A549 (cell line): ENCODE measurements at regions not wholly inside any gene's neighbourhood (a gene's known extent, or its start where the extent isn't known, plus 50 kb on each side); places are given as distances from the start of the nearest gene placed in this dataset.

Experiments
- ATAC-seq, 2 experiments: fragments of 200-7000 bp in 1 of 2; fragments of >200 bp in 1 of 2; cut with Nextera tagmentation in 1 of 2; cut with Tn5 transposase in 1 of 2; 3 replicates each; pipeline versions ENCODE4 v1.8.0 to v1.9.1; 2018 to 2020; ENCODE audit warnings: mild to moderate bottlenecking in 1 of 2, moderate library complexity in 1 of 2
- CTCF ChIA-PET: fragments of 300-600 bp; sonication (Branson Sonifier 250); formaldehyde crosslinking; extraction: SDS; loops from one replicate; lab custom pipeline; 2021; ENCODE audit warnings: antibody characterized with exemption, inconsistent platforms; lab: Yijun Ruan, JAX
- POLR2A ChIA-PET: fragments of 350-600 bp; formaldehyde crosslinking; extraction: SDS; loops from one replicate; lab custom pipeline; 2021; ENCODE audit warnings: antibody characterized with exemption, inconsistent platforms; lab: Yijun Ruan, JAX
- DNase-seq, 2 experiments: peaks; one replicate each; pipeline versions ENCODE4 v3.0.0 to v3.0.0-alpha.2; 2011 to 2016; ENCODE audit warnings: low read depth in 1 of 2, low spot score in 1 of 2
- FAIRE-seq: peaks from 2 replicates; lab custom pipeline; 2011; peaks lifted over from hg19 to GRCh38; lab: Jason Lieb, UNC
- H3K27ac ChIP-seq, 2 experiments: fragments of >200 bp; sonication (Bioruptor Twin); formaldehyde crosslinking; 3 replicates each; pipeline ENCODE4 v1.5.1; 2016 to 2017
- H3K4me1 ChIP-seq: fragments of >200 bp; sonication (Bioruptor Twin); formaldehyde crosslinking; 3 replicates; pipeline ENCODE4 v1.6.1; 2016
- H3K4me2 ChIP-seq: fragments of >200 bp; sonication (Bioruptor Twin); formaldehyde crosslinking; 3 replicates; pipeline ENCODE4 v1.6.1; 2016
- H3K4me3 ChIP-seq: fragments of >200 bp; sonication (Bioruptor Twin); formaldehyde crosslinking; 3 replicates; pipeline ENCODE4 v1.5.1; 2016
- H3K9me3 ChIP-seq: fragments of >200 bp; sonication (Bioruptor Twin); formaldehyde crosslinking; 3 replicates; pipeline ENCODE4 v1.6.1; 2016
- BHLHE40 ChIP-seq: IDR thresholded peaks from 2 replicates; pipeline ENCODE4 v1.6.1; 2012; ENCODE audit warnings: low read depth, low read length, inconsistent platforms
- CBX2 ChIP-seq: fragments of 200-600 bp; sonication (generic); IDR thresholded peaks from 2 replicates; pipeline ENCODE4 v1.6.1; 2016; ENCODE audit warnings: low read depth, mild to moderate bottlenecking, borderline replicate concordance
- CBX8 ChIP-seq: fragments of 200-600 bp; sonication (generic); IDR thresholded peaks from 2 replicates; pipeline ENCODE4 v1.6.1; 2016
- CHD4 ChIP-seq: fragments of 200-600 bp; sonication (generic); IDR thresholded peaks from 2 replicates; pipeline ENCODE4 v1.6.1; 2016; ENCODE audit warnings: antibody characterized with exemption, mild to moderate bottlenecking, borderline replicate concordance
- EHMT2 ChIP-seq: fragments of 200-600 bp; sonication (generic); IDR thresholded peaks from 2 replicates; pipeline ENCODE4 v1.6.1; 2016; ENCODE audit warnings: antibody characterized with exemption, low read depth, mild to moderate bottlenecking, moderate library complexity
- ESRRA ChIP-seq: fragments of 150-350 bp; IDR thresholded peaks from 2 replicates; pipeline ENCODE4 v1.6.1; 2014; ENCODE audit warnings: mild to moderate bottlenecking, low read length, borderline replicate concordance
- FOXS1 ChIP-seq: fragments of 250-450 bp; sonication (Bioruptor Pico); IDR thresholded peaks from 2 replicates; pipeline ENCODE4 v1.5.0; 2020; ENCODE audit warnings: mild to moderate bottlenecking, moderate library complexity
- GATA3 ChIP-seq: IDR thresholded peaks from 2 replicates; pipeline ENCODE4 v1.6.1; 2012; ENCODE audit warnings: borderline replicate concordance
- MAZ ChIP-seq: fragments of 150-350 bp; IDR thresholded peaks from 2 replicates; pipeline ENCODE4 v1.6.1; 2014; ENCODE audit warnings: antibody characterized with exemption, low read depth, low read length, borderline replicate concordance
- NPAS2 ChIP-seq: fragments of 250-450 bp; sonication (Bioruptor Pico); IDR thresholded peaks from 2 replicates; pipeline ENCODE4 v1.8.0; 2022; ENCODE audit warnings: mild to moderate bottlenecking, moderate library complexity, borderline replicate concordance
- POLR2AphosphoS2 ChIP-seq: conservative IDR thresholded peaks from 2 replicates; pipeline ENCODE4 v1.6.1; 2012; ENCODE audit warnings: low read length, improper control_type of control experiment, inconsistent platforms
- RARB ChIP-seq: fragments of 250-450 bp; sonication (Bioruptor Pico); IDR thresholded peaks from 2 replicates; pipeline ENCODE4 v1.8.0; 2021; ENCODE audit warnings: mild to moderate bottlenecking, moderate library complexity
- WGBS: methylation state at CpG from one replicate; pipeline ENCODE4 v1.1.6; 2017; ENCODE audit errors: missing lambda C conversion rate; 5-methylcytosine and 5-hydroxymethylcytosine counted together
- TF ChIP-seq, protein P1 (sequence below): fragments of 200-600 bp; sonication (generic); IDR thresholded peaks from 2 replicates; pipeline ENCODE4 v1.6.1; 2016; ENCODE audit warnings: antibody characterized with exemption, mild to moderate bottlenecking, moderate library complexity
- TF ChIP-seq, protein P2 (sequence below): IDR thresholded peaks from 2 replicates; pipeline ENCODE4 v1.6.1; 2012; ENCODE audit warnings: low read depth, borderline replicate concordance

DNA sequence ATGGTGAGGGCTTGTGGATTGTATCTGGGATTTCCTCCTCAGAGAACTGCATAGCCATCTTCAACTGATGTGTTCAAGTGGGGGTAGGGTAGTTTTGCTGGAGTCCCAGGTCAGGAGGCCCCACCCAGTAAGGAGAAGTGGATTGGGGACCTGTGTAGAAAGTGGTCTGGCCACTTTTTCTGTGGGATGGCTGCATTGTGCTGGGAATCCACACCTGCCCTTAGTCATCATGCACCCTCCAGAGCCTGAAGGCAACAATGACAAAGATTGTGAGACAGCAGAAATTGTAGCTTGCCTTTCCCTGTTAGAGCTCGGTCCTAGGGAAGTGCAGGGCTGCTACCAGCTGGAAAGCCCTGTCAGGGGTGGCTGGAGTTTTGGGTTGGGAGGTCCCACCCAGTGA lies 255.4 kb downstream of the NDFIP2 start:
- DNase-seq (no peak), FAIRE-seq (no peak), ATAC-seq (no peak)
- ChIA-PET CTCF (no interaction called here), POLR2A (no interaction called here)
- Histone ChIP-seq H3K9me3 (no peaks in the 10 kb centered on the region), H3K4me3 (no peak overlapping the region), H3K4me1 (no peaks in the 10 kb centered on the region), H3K4me2 (no peak overlapping the region), H3K27ac (no peak overlapping the region)
- TF ChIP-seq POLR2AphosphoS2 (no peak), CHD4 (no peak)
- TF ChIP-seq, protein P1, sequence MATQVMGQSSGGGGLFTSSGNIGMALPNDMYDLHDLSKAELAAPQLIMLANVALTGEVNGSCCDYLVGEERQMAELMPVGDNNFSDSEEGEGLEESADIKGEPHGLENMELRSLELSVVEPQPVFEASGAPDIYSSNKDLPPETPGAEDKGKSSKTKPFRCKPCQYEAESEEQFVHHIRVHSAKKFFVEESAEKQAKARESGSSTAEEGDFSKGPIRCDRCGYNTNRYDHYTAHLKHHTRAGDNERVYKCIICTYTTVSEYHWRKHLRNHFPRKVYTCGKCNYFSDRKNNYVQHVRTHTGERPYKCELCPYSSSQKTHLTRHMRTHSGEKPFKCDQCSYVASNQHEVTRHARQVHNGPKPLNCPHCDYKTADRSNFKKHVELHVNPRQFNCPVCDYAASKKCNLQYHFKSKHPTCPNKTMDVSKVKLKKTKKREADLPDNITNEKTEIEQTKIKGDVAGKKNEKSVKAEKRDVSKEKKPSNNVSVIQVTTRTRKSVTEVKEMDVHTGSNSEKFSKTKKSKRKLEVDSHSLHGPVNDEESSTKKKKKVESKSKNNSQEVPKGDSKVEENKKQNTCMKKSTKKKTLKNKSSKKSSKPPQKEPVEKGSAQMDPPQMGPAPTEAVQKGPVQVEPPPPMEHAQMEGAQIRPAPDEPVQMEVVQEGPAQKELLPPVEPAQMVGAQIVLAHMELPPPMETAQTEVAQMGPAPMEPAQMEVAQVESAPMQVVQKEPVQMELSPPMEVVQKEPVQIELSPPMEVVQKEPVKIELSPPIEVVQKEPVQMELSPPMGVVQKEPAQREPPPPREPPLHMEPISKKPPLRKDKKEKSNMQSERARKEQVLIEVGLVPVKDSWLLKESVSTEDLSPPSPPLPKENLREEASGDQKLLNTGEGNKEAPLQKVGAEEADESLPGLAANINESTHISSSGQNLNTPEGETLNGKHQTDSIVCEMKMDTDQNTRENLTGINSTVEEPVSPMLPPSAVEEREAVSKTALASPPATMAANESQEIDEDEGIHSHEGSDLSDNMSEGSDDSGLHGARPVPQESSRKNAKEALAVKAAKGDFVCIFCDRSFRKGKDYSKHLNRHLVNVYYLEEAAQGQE, result no peak
- 80% methylated on average over 1 of the region's 1 CpG for WGBS

DNA sequence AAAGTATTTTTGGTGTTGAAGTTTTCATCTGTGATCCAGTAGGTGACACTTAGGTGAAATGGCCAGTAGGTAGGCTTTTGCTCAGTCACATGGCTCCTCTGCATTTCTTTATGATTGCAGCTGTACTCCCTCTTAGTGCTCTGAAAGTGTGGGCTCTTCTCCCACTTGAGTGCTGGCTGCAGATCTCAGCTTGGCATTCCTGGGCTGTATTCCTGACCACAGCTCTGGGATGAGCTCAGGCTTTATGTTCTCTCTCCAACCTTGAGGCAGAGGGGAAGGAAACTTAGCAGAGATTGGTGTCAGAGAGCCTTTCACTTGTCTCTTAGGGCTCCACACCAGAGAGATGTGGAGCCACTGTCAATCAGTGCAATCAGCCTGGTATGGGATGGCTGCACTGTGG lies 254.3 kb downstream of the NDFIP2 start:
- ATAC-seq, result no peak
- POLR2A ChIA-PET, result no interaction called here
- CTCF ChIA-PET, result no interaction called here
- H3K27ac ChIP-seq, result no peak overlapping the region
- H3K4me3 ChIP-seq, result no peak overlapping the region
- DNase-seq, result no peak
- TF ChIP-seq FOXS1, result no peak
- no peak for TF ChIP-seq EHMT2
- TF ChIP-seq, all 56 proteins: peak for 0
- no peaks in the 10 kb centered on the region for H3K9me3 ChIP-seq
- no peak for FAIRE-seq
- H3K4me2 ChIP-seq, result no peak overlapping the region
- H3K4me1 ChIP-seq, result no peaks in the 10 kb centered on the region

DNA sequence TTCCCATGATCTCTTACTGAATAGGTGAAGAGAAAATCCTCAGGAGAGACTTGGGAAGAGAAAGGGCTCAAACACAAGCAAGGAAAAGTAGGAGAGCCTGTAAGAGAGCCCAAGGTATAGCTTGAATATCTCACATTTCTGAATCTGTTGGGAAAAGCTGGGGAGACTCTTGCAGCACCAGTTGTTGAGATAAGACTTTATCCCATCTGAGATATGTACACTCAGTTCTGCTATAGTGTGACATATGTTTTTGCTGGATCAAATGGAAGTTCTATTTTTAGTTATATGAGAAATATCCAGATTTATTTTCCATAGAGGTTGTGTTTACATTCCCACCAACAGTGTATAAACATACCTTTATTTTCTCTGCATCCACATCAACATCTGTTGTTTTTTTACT lies 246.1 kb downstream of the NDFIP2 start:
- TF ChIP-seq NPAS2, result no peak
- no peaks in the 10 kb centered on the region for H3K9me3 ChIP-seq
- DNase-seq (no peak), ATAC-seq (no peak), FAIRE-seq (no peak)
- CTCF ChIA-PET, result no interaction called here
- POLR2A ChIA-PET, result no interaction called here
- H3K4me3 ChIP-seq, result no peak overlapping the region
- peak overlapping the region in 1 of 2 experiments; percentile 37; a peak in 1 of 6 replicates for H3K27ac ChIP-seq
- H3K4me2 ChIP-seq, result no peak overlapping the region
- peaks cover 33% of the 10 kb centered on the region for H3K4me1 ChIP-seq

DNA sequence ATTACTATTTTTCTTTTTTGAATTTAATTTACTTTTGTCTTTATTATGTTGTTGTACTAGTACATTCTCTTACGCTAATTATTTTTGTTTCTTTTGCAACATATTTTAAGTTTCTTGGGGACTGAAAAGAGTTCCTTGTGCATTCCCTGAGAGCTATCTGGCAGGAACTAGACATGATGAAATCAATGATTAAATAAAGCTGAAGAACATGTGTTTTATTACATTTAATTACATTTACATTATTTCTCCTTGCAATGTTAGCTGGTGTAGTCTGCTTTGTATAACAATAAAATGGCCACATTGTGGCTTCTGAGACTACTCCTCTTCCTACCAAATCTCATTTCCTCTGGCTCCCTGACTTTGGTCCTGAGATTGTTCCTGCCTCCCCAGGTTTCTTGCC lies 244.9 kb downstream of the NDFIP2 start:
- Histone ChIP-seq H3K4me3 (no peak overlapping the region), H3K4me1 (peaks cover 33% of the 10 kb centered on the region), H3K27ac (peak overlapping the region; percentile 71 to 79), H3K4me2 (peak overlapping the region; percentile 66; the same call in 2 of the 3 replicates), H3K9me3 (no peaks in the 10 kb centered on the region)
- WGBS, result 93% methylated on average over 1 of the region's 1 CpG
- ChIA-PET CTCF (no interaction called here), POLR2A (no interaction called here)
- TF ChIP-seq GATA3 (no peak), BHLHE40 (no peak), CBX8 (no peak), MAZ (no peak), ESRRA (no peak), RARB (CRISPR knock-in tag) (no peak), CBX2 (no peak)
- TF ChIP-seq, protein P2, sequence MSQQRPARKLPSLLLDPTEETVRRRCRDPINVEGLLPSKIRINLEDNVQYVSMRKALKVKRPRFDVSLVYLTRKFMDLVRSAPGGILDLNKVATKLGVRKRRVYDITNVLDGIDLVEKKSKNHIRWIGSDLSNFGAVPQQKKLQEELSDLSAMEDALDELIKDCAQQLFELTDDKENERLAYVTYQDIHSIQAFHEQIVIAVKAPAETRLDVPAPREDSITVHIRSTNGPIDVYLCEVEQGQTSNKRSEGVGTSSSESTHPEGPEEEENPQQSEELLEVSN, result no peak
- FAIRE-seq (no peak), ATAC-seq (no peak), DNase-seq (no peak)
